Stomach (tissue), 8 donors: ENCODE measurements at regions not wholly inside any gene's neighbourhood (a gene's known extent, or its start where the extent isn't known, plus 50 kb on each side); places are given as distances from the start of the nearest gene placed in this dataset.

Source experiments
- DNase-seq, 2 donors: peaks; one replicate each; pipeline versions ENCODE4 v3.0.0 to v3.0.0-alpha.2; 2013 to 2019
- H3K27ac ChIP-seq, 5 donors: fragments of 200-600 bp in 4 of 5; sonication (generic) in 4 of 5; one replicate each; pipeline ENCODE4 v1.5.1; 2013 to 2019; ENCODE audit warnings: mild to moderate bottlenecking in 1 of 5, moderate library complexity in 1 of 5
- H3K27me3 ChIP-seq, 3 donors: fragments of 200-600 bp; sonication (generic); one replicate each; pipeline ENCODE4 v1.5.1; 2017 to 2019; ENCODE audit warnings: mixed run types in 1 of 3
- H3K36me3 ChIP-seq, 4 donors: fragments of 200-600 bp; sonication (generic); 1 replicate in 3 of 4; 2 replicates in 1 of 4; pipeline ENCODE4 v1.5.1; 2016 to 2019
- H3K4me1 ChIP-seq, 4 donors: fragments of 200-600 bp; sonication (generic); one replicate each; pipeline ENCODE4 v1.5.1; 2016 to 2019
- H3K4me3 ChIP-seq, 4 donors: fragments of 200-600 bp; sonication (generic) in 3 of 4; one replicate each; pipeline ENCODE4 v1.5.1; 2016 to 2019; ENCODE audit warnings: mild to moderate bottlenecking in 1 of 4
- H3K9me3 ChIP-seq, 4 donors: fragments of 200-600 bp; sonication (generic); one replicate each; pipeline ENCODE4 v1.5.1; 2016 to 2019
- EP300 ChIP-seq: sonication (generic); formaldehyde crosslinking; IDR thresholded peaks from one replicate; pipeline ENCODE4 v1.6.1; 2017; ENCODE audit warnings: antibody characterized with exemption
- POLR2A ChIP-seq, 4 donors: fragments of 450-650 bp; IDR thresholded peaks; one replicate each; pipeline ENCODE4 v1.6.1; 2016; ENCODE audit warnings: antibody characterized with exemption in 4 of 4, control low read depth in 2 of 4, mild to moderate bottlenecking in 1 of 4, moderate library complexity in 1 of 4
- POLR2AphosphoS5 ChIP-seq, 3 donors: sonication (generic); formaldehyde crosslinking; IDR thresholded peaks; one replicate each; pipeline ENCODE4 v1.6.1; 2016; ENCODE audit warnings: antibody characterized with exemption in 3 of 3
- WGBS, 5 donors: extraction: QIAGEN DNeasy Blood & Tissue Kit in 3 of 5; methylation state at CpG; one replicate each; pipeline versions ENCODE4 v1.1.5 to v1.1.7; 2013 to 2018; 5-methylcytosine and 5-hydroxymethylcytosine counted together
- intact Hi-C: fragments of 100-400 bp; cut with DNase I; formaldehyde crosslinking; loops from one replicate; pipeline ENCODE4 v1.15.1; 2023; ENCODE audit warnings: low total_unique reads
- TF ChIP-seq, protein P1 (sequence below), 7 experiments: fragments of 450-650 bp in 4 of 7; fragments of 200-600 bp in 3 of 7; sonication (generic) in 3 of 7; IDR thresholded peaks; one replicate each; pipeline ENCODE4 v1.5.1; 2016 to 2019; ENCODE audit warnings: antibody characterized with exemption in 7 of 7, control low read depth in 2 of 7, mild to moderate bottlenecking in 1 of 7
- donor health status: healthy with polysubstance abuse.
- donor health status: Bipolar disorder and iron deficiency.
- donor health status: healthy.

DNA sequence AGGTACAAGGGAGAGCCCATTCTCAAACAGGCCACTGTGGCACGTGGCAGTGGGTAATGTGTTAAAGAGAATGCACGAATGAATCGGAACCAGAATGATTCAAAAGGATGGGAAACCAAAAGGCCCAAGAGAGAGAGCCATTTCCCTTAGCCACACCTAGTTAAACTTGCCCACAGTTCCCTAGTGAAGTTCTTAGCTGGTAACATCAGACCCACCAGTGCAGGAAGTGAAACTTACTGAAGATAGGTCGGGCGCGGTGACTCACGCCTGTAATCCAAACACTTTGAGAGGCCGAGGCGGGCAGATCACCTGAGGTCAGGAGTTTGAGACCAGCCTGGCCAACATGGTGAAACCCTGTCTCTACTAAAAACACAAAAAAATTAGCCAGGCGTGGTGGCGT, 97.1 kb downstream of the MEX3B start:
- Histone ChIP-seq H3K4me3 (no peak overlapping the region), H3K27me3 (no peaks in the 10 kb centered on the region), H3K27ac (no peak overlapping the region), H3K36me3 (no peaks in the 10 kb centered on the region), H3K4me1 (no peaks in the 10 kb centered on the region), H3K9me3 (no peaks in the 10 kb centered on the region)
- WGBS, 5 donors, result 72 to 91% (median 83%) methylated on average over 11 of the region's 11 CpGs
- intact Hi-C loops, result no loop called here
- no peak for DNase-seq
- TF ChIP-seq, protein P1, sequence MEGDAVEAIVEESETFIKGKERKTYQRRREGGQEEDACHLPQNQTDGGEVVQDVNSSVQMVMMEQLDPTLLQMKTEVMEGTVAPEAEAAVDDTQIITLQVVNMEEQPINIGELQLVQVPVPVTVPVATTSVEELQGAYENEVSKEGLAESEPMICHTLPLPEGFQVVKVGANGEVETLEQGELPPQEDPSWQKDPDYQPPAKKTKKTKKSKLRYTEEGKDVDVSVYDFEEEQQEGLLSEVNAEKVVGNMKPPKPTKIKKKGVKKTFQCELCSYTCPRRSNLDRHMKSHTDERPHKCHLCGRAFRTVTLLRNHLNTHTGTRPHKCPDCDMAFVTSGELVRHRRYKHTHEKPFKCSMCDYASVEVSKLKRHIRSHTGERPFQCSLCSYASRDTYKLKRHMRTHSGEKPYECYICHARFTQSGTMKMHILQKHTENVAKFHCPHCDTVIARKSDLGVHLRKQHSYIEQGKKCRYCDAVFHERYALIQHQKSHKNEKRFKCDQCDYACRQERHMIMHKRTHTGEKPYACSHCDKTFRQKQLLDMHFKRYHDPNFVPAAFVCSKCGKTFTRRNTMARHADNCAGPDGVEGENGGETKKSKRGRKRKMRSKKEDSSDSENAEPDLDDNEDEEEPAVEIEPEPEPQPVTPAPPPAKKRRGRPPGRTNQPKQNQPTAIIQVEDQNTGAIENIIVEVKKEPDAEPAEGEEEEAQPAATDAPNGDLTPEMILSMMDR (IDR thresholded peaks at IDR 0.05), result no peak
- TF ChIP-seq EP300, result no peak
- TF ChIP-seq POLR2AphosphoS5 (IDR thresholded peaks at IDR 0.05), result no peak
- no peak for TF ChIP-seq POLR2A (IDR thresholded peaks at IDR 0.05)

DNA sequence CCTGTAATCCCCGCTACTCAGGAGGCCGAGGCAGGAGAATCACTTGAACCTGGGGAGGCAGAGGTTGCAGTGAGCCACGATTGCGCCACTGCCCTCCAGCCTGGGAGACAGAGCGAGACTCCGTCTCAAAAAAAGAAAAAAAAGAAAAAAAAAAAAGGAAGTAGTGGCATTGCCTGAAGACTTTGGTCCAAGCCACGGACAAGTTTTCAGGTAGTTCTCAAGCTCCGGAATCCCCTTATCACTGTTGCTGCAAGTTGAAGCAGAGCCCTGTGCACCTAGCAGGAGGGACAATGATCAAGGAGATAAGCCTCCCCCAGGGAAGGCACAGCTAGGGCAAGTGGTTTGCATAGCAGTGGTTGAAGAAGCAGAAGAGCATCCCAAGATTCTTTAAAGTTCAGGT, 97.6 kb downstream of the MEX3B start:
- Histone ChIP-seq H3K4me3 (no peak overlapping the region), H3K4me1 (no peaks in the 10 kb centered on the region), H3K9me3 (no peaks in the 10 kb centered on the region), H3K36me3 (no peaks in the 10 kb centered on the region), H3K27me3 (no peaks in the 10 kb centered on the region), H3K27ac (no peak overlapping the region)
- TF ChIP-seq POLR2AphosphoS5 (IDR thresholded peaks at IDR 0.05), result no peak
- TF ChIP-seq, protein P1 (IDR thresholded peaks at IDR 0.05), result no peak
- no peak for TF ChIP-seq EP300
- no peak for TF ChIP-seq POLR2A (IDR thresholded peaks at IDR 0.05)
- DNase-seq, result no peak
- intact Hi-C loops, result no loop called here
- 69 to 94% (median 89%) methylated on average over 8 of the region's 8 CpGs for WGBS, 5 donors

DNA sequence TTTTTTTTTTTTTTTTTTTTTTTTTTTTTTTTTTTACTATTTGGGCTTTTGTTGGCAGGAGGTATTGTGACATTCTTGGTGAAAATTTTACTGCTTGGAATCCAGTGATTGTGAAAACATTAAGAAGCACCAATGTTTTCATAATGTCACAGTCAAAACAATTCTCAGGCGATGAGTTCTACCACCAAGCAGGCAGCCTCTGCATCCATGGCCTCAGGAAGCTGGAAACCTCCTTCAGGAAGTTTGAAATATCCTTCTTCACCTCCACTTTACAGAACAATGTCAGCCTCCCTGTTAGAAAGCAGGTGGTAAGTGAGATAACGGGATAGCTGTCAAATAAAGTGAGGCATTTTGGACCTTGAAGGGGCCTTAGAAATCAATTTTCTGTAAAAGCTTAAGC, 98.3 kb downstream of the MEX3B start:
- no peak for TF ChIP-seq POLR2A (IDR thresholded peaks at IDR 0.05)
- intact Hi-C loops, result no loop called here
- 57 to 73% (median 68%) methylated on average over 2 of the region's 2 CpGs for WGBS, 5 donors

DNA sequence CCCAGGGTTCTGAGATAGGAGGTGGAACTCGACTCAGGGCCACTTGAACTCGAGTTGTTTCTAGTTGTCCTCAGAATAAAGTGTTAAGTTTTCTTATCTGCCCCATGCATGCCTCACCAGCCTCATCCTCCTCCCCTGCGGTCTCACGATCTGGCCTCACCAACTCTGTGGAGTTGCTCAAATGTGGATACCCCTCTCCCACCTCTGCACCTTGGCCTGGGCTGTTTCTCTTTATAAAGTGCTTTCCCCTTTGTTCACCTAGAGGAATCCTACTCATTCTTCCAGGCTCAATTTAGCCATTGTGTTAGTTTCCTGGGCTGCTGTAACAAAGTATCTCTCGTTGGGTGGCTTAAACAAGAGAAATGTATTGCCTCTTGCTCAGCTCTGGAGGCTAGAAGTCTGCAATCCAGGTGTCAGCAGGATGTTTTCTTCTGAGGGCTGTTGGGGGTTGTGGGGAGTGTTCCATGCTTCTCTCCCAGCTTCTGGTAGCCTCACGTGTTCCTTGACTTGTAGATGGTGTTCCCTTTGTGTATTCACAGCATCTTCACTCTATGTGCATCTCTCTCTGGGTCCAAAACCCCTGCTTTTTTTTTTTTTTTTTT, 100.7 kb downstream of the MEX3B start:
- no peak overlapping the region for H3K4me3 ChIP-seq
- TF ChIP-seq, protein P1 (IDR thresholded peaks at IDR 0.05), result no peak
- TF ChIP-seq EP300 (no peak), POLR2AphosphoS5 (IDR thresholded peaks at IDR 0.05) (no peak), POLR2A (IDR thresholded peaks at IDR 0.05) (no peak)
- H3K36me3 ChIP-seq, result no peaks in the 10 kb centered on the region
- no peaks in the 10 kb centered on the region for H3K27me3 ChIP-seq
- H3K27ac ChIP-seq, result no peak overlapping the region
- intact Hi-C loops, result no loop called here
- 64 to 73% (median 72%) methylated on average over 6 of the region's 6 CpGs for WGBS, 5 donors
- H3K9me3 ChIP-seq, result peaks cover 0 to 3% (median 1%) of the 10 kb centered on the region in 4 donors
- no peaks in the 10 kb centered on the region for H3K4me1 ChIP-seq
- no peak for DNase-seq

More for the DNA sequence above, 98.3 kb downstream of the MEX3B start:
- no peak overlapping the region for H3K4me3 ChIP-seq
- H3K27me3 ChIP-seq, result no peaks in the 10 kb centered on the region
- H3K27ac ChIP-seq, result no peak overlapping the region
- DNase-seq, result no peak
- no peaks in the 10 kb centered on the region for H3K9me3 ChIP-seq
- H3K36me3 ChIP-seq, result no peaks in the 10 kb centered on the region
- H3K4me1 ChIP-seq, result no peaks in the 10 kb centered on the region

DNA sequence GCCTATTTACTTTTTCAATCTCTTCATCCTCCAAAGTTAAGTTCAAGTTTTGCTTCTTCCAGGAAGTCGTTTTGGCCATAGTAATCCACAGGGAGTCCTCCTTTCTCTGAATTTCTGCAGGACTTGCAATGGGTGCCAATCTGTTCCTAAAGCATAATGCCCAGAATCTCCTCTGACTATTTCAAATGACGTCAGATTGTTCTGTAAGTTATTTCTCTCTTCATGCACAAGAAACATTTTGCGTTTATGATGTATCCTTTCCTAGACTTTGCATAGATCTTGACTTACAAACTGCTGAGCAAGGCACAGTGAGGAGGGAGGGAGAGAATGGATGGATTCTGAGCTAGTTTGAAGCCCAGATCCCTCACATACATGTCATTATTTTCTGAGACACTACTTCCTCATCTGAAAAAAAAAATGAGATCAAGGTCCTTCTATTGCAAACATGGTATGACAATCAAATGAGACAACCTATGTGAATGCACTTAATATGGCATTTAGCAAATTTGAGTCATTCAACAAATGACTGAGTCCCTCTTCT, 103.1 kb downstream of the MEX3B start:
- no peaks in the 10 kb centered on the region for H3K36me3 ChIP-seq
- no peak overlapping the region for H3K27ac ChIP-seq
- intact Hi-C loops, result no loop called here
- no peaks in the 10 kb centered on the region for H3K27me3 ChIP-seq
- no peak overlapping the region for H3K4me3 ChIP-seq
- TF ChIP-seq, protein P1 (IDR thresholded peaks at IDR 0.05), result no peak
- TF ChIP-seq POLR2AphosphoS5 (IDR thresholded peaks at IDR 0.05) (no peak), POLR2A (IDR thresholded peaks at IDR 0.05) (no peak), EP300 (no peak)
- peaks cover 0 to 10% (median 5%) of the 10 kb centered on the region in 4 donors for H3K9me3 ChIP-seq
- DNase-seq, result no peak
- no peaks in the 10 kb centered on the region for H3K4me1 ChIP-seq
- WGBS, 5 donors, result 63 to 79% (median 75%) methylated on average over 3 of the region's 3 CpGs
